ENCODE measurements at regions not wholly inside any gene's neighbourhood (a gene's known extent, or its start where the extent isn't known, plus 50 kb on each side); places are given as distances from the start of the nearest gene placed in this dataset.

DNA sequence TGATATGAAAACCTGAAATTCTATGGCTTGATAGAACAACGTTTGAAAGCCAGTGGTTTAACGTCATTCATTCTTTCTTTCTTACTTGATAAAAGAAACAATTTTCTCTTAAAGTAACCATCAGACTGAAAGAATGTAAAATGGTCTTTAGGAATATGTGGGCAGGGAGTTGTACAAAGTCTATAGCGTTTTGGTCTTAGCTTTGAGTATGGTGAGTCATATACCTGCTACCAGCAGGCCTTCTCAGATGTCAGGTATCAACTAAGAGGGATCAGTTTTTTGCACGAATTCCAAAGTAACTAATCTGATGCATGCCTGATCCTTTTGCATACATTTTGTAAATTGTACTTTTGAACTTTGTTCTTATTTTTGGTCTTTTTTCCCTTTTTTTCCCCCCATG, 101.5 kb upstream of the DSEL start:
- Histone ChIP-seq H3K27me3 (ENCODE audit: control insufficient read depth, insufficient read depth, low read length) (no peaks in the 10 kb centered on the region), H3K9me3 (ENCODE audit: control insufficient read depth, insufficient read depth, low read length) (no peaks in the 10 kb centered on the region), H3K4me1 (ENCODE audit: control insufficient read depth, insufficient read depth, low read length) (no peaks in the 10 kb centered on the region), H3K36me3 (ENCODE audit: control insufficient read depth, insufficient read depth, low read length) (no peaks in the 10 kb centered on the region), H3K9ac (ENCODE audit: low read depth, low read length) (no peak overlapping the region), H3K4me3 (ENCODE audit: low read depth, low read length) (no peak overlapping the region)

DNA sequence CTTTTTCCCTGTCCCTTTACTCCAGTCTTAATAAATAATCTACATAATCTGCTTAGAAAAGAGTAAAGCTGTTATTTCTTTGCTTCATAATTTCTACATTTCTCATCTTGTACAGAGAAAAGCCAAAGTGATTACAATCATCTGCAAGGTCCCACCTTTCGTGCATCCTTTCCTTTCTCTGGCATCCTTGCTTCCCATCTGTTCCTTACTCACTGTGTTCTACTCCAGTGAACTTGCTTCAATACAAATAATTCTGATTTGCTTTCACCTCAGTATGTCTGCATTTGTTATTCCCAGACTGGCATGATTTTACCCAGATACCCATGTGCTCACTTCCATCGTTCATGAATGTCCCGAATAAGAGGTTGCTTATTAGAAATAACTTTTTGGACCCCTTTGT, 99.4 kb upstream of the DSEL start:
- Histone ChIP-seq H3K4me3 (ENCODE audit: low read depth, low read length) (no peak overlapping the region), H3K9ac (ENCODE audit: low read depth, low read length) (no peak overlapping the region), H3K27me3 (ENCODE audit: control insufficient read depth, insufficient read depth, low read length) (no peaks in the 10 kb centered on the region), H3K36me3 (ENCODE audit: control insufficient read depth, insufficient read depth, low read length) (no peaks in the 10 kb centered on the region), H3K4me1 (ENCODE audit: control insufficient read depth, insufficient read depth, low read length) (no peaks in the 10 kb centered on the region), H3K9me3 (ENCODE audit: control insufficient read depth, insufficient read depth, low read length) (no peaks in the 10 kb centered on the region)

DNA sequence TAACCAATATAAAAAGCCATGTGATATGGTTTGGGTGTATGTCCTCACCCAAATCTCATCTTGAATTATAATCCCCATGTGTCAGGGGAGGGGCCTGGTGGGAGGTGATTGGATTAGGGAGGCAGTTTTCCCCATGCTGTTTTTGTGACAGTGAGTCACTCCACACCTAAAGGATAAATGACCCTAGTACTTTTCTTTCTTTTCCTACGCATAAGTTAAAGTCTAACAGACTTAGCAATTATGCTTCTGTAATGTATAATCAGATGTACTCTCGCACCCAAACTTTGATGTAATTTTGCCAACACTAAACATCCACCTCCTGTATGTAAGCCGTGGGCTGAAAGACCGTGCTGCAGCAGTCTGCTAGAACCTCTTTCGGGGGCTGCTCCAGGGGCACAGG, 97.2 kb upstream of the DSEL start:
- Histone ChIP-seq H3K27me3 (ENCODE audit: control insufficient read depth, insufficient read depth, low read length) (no peaks in the 10 kb centered on the region), H3K36me3 (ENCODE audit: control insufficient read depth, insufficient read depth, low read length) (no peaks in the 10 kb centered on the region), H3K4me1 (ENCODE audit: control insufficient read depth, insufficient read depth, low read length) (peaks cover 3% of the 10 kb centered on the region), H3K9ac (ENCODE audit: low read depth, low read length) (no peak overlapping the region), H3K9me3 (ENCODE audit: control insufficient read depth, insufficient read depth, low read length) (no peaks in the 10 kb centered on the region), H3K4me3 (ENCODE audit: low read depth, low read length) (no peak overlapping the region)

DNA sequence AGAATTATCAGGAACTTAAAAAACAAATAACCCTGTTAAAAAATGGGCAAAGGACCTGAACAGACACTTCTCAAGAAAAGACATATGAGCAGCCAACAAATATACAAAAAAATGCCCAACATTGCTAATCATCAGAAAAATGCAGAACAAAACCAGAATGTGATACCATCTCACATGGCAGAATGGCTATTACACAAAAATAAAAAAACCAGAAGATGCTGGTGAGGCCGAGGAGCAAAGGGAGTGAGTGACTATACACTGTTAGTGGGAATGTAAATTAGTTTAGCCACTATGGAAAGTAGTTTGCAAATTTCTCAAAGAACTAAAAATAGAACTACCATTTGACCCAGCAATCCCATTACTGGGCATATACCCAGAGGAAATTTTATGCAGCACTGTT, 95.8 kb upstream of the DSEL start:
- Histone ChIP-seq H3K9ac (ENCODE audit: low read depth, low read length) (no peak overlapping the region), H3K27me3 (ENCODE audit: control insufficient read depth, insufficient read depth, low read length) (no peaks in the 10 kb centered on the region), H3K4me3 (ENCODE audit: low read depth, low read length) (no peak overlapping the region), H3K36me3 (ENCODE audit: control insufficient read depth, insufficient read depth, low read length) (no peaks in the 10 kb centered on the region), H3K4me1 (ENCODE audit: control insufficient read depth, insufficient read depth, low read length) (peaks cover 3% of the 10 kb centered on the region), H3K9me3 (ENCODE audit: control insufficient read depth, insufficient read depth, low read length) (no peaks in the 10 kb centered on the region)

DNA sequence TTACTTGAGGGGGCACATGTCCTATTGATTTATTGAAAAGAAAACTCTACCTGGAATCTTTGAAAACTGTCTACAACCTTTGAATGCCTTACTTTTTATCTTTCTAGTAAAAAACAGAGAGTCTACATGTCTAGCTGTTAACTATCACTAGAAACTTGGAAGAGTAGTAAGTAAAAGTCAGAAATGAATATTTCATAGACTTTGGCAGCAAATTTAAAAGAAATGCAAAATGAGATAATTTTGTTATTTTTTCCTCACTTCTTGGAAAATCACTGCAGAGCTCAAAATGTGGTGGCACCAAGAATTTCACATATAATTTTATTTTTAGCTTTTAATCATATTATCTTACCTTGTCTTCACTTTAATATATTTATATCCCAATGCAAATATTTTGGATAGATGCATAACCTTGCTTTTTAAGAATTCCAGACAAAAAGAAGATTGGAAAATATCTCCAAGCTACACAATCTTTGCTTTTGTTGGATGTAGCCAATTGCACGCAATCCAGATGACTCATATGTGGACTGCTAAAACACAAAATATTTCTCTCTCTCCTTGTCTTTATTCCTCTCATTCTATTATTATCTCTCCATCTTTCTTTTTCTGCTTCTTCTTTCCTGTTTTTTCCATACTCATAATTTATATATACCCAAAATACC, 92.2 kb upstream of the DSEL start:
- Histone ChIP-seq H3K27me3 (ENCODE audit: control insufficient read depth, insufficient read depth, low read length) (no peaks in the 10 kb centered on the region), H3K9me3 (ENCODE audit: control insufficient read depth, insufficient read depth, low read length) (no peaks in the 10 kb centered on the region), H3K36me3 (ENCODE audit: control insufficient read depth, insufficient read depth, low read length) (no peaks in the 10 kb centered on the region), H3K4me1 (ENCODE audit: control insufficient read depth, insufficient read depth, low read length) (peaks cover 3% of the 10 kb centered on the region), H3K9ac (ENCODE audit: low read depth, low read length) (no peak overlapping the region), H3K4me3 (ENCODE audit: low read depth, low read length) (no peak overlapping the region)

DNA sequence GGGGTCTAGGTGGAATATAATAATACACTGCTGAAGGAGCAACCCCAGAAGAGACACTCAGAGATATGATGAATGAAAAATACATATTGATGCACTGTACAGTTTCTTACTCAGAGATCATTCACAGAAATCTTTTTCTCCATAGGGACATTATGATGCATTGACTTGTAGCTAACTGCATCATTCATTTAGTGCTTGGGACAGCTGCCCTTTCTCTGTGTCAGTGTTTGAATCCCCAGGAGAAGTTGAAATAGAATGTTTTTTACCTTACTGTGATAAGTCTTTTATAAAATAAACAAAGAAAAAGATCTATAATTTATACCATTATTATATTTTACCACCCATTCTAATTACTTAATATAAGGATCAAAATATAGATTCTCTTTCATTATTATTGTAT, 91.7 kb upstream of the DSEL start:
- Histone ChIP-seq H3K4me1 (ENCODE audit: control insufficient read depth, insufficient read depth, low read length) (peaks cover 3% of the 10 kb centered on the region), H3K9me3 (ENCODE audit: control insufficient read depth, insufficient read depth, low read length) (peaks cover 4% of the 10 kb centered on the region), H3K27me3 (ENCODE audit: control insufficient read depth, insufficient read depth, low read length) (no peaks in the 10 kb centered on the region), H3K9ac (ENCODE audit: low read depth, low read length) (no peak overlapping the region), H3K36me3 (ENCODE audit: control insufficient read depth, insufficient read depth, low read length) (no peaks in the 10 kb centered on the region), H3K4me3 (ENCODE audit: low read depth, low read length) (no peak overlapping the region)

DNA sequence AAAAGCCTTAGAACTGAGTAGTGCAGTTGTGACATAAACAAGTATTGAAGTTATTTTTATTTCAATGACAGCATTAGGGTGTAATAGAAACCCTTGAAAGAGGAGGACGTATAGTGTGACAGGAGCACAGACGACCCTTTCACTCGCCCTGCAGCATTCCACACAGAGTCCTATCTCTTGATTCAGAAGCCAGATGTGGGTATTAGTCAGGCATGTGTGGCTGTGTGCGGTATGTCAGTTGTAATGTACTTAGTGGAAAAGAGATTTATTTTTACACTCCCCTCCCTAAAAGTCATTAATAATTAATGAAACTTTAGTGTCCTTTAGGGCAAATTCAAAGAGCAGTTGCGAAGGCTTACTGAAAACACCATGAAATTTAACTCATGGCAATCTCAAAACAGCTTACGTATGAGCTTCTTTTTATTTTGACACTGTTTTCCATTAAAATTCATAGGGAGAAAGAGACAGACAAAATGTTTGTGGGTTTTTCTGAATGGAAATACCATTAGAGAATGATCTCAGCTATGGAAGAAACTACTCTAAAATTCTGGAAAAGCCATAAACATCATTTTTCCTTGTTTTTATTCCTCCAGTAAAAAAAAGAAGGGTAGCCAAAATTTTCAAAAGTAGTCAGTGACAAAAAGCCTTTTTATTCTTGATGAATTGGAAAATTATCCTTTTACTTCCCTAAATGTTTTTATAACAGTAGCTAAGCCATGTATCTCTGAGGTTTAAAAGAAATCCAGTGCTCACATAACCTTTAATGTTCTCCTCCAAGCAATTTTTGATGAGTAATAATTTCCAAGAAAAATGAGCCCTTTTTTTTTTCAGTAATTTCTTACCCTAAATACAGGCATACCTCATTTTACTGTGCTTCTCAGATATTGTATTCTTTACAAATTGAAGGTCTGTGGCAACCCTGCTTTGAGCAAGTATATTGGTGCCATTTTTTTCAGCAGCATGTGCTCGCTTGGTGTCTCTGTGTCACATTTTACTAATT, 84.0 kb upstream of the DSEL start:
- H3K4me3 ChIP-seq (ENCODE audit: low read depth, low read length): no peak overlapping the region
- no peaks in the 10 kb centered on the region for H3K27me3 ChIP-seq (ENCODE audit: control insufficient read depth, insufficient read depth, low read length)
- H3K9ac ChIP-seq (ENCODE audit: low read depth, low read length): no peak overlapping the region

DNA sequence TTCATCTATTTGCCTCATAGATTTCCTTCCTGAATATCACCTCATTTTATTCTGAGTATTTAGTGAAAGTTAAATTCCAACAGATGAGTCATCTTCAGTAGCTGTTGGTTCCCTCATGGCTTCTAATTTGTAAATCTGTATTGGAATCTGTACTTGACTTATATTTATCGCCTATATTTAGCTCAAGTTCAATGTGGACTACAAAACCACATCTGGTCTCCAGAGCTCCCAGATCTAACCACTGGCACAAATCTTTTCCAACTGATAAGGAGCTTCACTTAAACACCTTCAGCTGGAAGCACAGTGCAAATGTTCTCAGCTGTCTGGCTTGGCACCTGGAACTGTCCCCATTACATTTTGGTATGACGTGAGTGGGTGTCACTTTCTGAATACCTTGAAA, 82.8 kb upstream of the DSEL start:
- no peaks in the 10 kb centered on the region for H3K4me1 ChIP-seq (ENCODE audit: control insufficient read depth, insufficient read depth, low read length)
- no peaks in the 10 kb centered on the region for H3K36me3 ChIP-seq (ENCODE audit: control insufficient read depth, insufficient read depth, low read length)
- H3K9ac ChIP-seq (ENCODE audit: low read depth, low read length): no peak overlapping the region
- H3K27me3 ChIP-seq (ENCODE audit: control insufficient read depth, insufficient read depth, low read length): no peaks in the 10 kb centered on the region
- peaks cover 18% of the 10 kb centered on the region for H3K9me3 ChIP-seq (ENCODE audit: control insufficient read depth, insufficient read depth, low read length)
- no peak overlapping the region for H3K4me3 ChIP-seq (ENCODE audit: low read depth, low read length)

More for the DNA sequence above, 84.0 kb upstream of the DSEL start:
- Histone ChIP-seq H3K36me3 (ENCODE audit: control insufficient read depth, insufficient read depth, low read length) (no peaks in the 10 kb centered on the region), H3K4me1 (ENCODE audit: control insufficient read depth, insufficient read depth, low read length) (no peaks in the 10 kb centered on the region), H3K9me3 (ENCODE audit: control insufficient read depth, insufficient read depth, low read length) (peaks cover 14% of the 10 kb centered on the region)

DNA sequence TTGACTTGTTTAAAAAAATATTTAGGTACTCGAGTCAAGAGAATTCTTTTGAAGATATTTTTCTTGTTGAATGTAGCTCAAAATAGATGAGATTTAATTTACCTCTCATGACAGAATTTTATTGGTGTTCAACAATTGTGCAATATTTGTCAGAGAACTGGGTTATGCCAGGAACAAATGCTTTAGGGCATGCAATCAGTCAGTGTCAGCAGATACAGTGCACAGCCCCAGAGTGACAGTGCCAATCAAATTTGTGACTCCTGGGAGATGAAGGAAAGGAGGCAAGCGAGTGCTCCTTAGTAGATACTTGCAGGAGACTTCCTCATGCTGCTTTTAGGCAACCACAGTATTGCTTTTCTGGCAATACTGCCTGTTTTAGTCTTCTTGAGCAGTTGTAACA, 81.2 kb upstream of the DSEL start:
- H3K9me3 ChIP-seq (ENCODE audit: control insufficient read depth, insufficient read depth, low read length): peaks cover 9% of the 10 kb centered on the region
- no peaks in the 10 kb centered on the region for H3K4me1 ChIP-seq (ENCODE audit: control insufficient read depth, insufficient read depth, low read length)
- H3K27me3 ChIP-seq (ENCODE audit: control insufficient read depth, insufficient read depth, low read length): no peaks in the 10 kb centered on the region
- H3K36me3 ChIP-seq (ENCODE audit: control insufficient read depth, insufficient read depth, low read length): no peaks in the 10 kb centered on the region
- no peak overlapping the region for H3K4me3 ChIP-seq (ENCODE audit: low read depth, low read length)
- H3K9ac ChIP-seq (ENCODE audit: low read depth, low read length): no peak overlapping the region

DNA sequence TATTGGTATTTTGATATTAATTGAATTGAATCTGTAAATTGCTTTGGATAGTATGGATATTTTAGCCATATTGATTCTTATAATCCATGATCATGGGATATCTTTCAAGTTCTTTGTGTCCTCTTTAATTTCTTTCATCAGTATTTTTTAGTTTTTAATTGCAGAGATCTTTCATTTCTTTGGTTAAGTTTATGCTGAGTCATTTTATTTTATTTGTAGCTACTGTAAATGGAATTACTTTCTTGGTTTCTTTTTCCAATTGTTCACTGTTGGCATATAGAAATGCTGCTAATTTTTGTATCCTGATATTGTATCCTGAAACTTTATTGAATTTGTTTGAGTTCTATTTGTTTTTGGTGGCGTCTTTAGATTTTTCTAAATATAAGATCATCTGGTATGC, 79.5 kb upstream of the DSEL start:
- H3K27me3 ChIP-seq (ENCODE audit: control insufficient read depth, insufficient read depth, low read length): no peaks in the 10 kb centered on the region
- no peak overlapping the region for H3K4me3 ChIP-seq (ENCODE audit: low read depth, low read length)
- peaks cover 6% of the 10 kb centered on the region for H3K9me3 ChIP-seq (ENCODE audit: control insufficient read depth, insufficient read depth, low read length)
- no peaks in the 10 kb centered on the region for H3K36me3 ChIP-seq (ENCODE audit: control insufficient read depth, insufficient read depth, low read length)
- no peak overlapping the region for H3K9ac ChIP-seq (ENCODE audit: low read depth, low read length)
- no peaks in the 10 kb centered on the region for H3K4me1 ChIP-seq (ENCODE audit: control insufficient read depth, insufficient read depth, low read length)

DNA sequence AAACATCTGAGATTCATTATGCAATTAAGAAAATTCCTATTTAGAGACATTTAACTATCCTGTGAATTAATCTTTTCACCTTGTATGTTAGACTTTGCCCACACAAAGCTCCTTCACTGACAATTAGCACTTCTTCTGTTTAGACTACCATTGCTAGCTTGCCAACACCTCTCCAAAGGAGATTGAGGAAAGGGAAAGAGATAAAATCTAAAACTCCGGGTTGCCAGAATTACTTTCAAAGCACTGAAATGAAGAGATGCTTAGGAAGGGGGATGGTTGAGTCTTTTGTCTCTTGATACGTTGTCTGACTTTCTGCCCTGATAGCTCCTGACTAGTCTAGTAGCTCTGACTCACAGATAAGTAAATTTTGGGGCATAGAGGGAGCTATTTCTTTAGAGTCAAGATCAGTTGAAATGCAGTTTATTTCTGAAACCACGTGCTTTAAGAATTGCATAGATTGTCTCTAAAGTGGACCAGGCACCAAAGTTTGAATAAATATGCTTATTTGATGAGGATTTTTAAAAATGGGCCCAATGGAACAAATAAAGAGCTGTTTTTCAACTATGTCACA, 74.1 kb upstream of the DSEL start:
- H3K9me3 ChIP-seq (ENCODE audit: control insufficient read depth, insufficient read depth, low read length): peaks cover 5% of the 10 kb centered on the region
- H3K9ac ChIP-seq (ENCODE audit: low read depth, low read length): no peak overlapping the region
- H3K4me1 ChIP-seq (ENCODE audit: control insufficient read depth, insufficient read depth, low read length): no peaks in the 10 kb centered on the region
- H3K27me3 ChIP-seq (ENCODE audit: control insufficient read depth, insufficient read depth, low read length): no peaks in the 10 kb centered on the region
- H3K36me3 ChIP-seq (ENCODE audit: control insufficient read depth, insufficient read depth, low read length): no peaks in the 10 kb centered on the region
- H3K4me3 ChIP-seq (ENCODE audit: low read depth, low read length): no peak overlapping the region

DNA sequence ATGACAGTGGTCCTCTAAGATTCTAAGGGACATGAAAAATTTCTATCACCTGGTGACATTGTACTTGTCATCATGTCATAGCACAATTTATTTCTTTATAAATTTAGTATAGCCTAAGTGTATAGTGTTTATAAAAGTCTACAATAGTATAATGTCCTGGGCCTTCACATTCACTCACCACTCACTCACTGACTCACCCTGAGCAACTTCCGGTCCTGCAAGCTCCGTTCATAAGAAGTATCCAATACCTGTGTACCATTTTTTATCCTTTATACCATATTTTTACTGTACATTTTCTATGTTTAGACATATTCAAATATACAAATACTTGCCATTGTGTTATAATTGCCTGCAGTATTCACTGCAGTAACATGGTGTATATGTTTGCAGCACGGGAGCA, 72.8 kb upstream of the DSEL start:
- Histone ChIP-seq H3K4me1 (ENCODE audit: control insufficient read depth, insufficient read depth, low read length) (no peaks in the 10 kb centered on the region), H3K4me3 (ENCODE audit: low read depth, low read length) (no peak overlapping the region), H3K9me3 (ENCODE audit: control insufficient read depth, insufficient read depth, low read length) (no peaks in the 10 kb centered on the region), H3K36me3 (ENCODE audit: control insufficient read depth, insufficient read depth, low read length) (no peaks in the 10 kb centered on the region), H3K27me3 (ENCODE audit: control insufficient read depth, insufficient read depth, low read length) (no peaks in the 10 kb centered on the region), H3K9ac (ENCODE audit: low read depth, low read length) (no peak overlapping the region)
